WTC11 (cell line): ENCODE measurements at regions not wholly inside any gene's neighbourhood (a gene's known extent, or its start where the extent isn't known, plus 50 kb on each side); places are given as distances from the start of the nearest gene placed in this dataset.

Experiments
- ATAC-seq: fragments of 200-7000 bp; cut with Tn5 transposase; 2 replicates; pipeline ENCODE4 v1.10.0; 2021; ENCODE audit warnings: mild to moderate bottlenecking, moderate library complexity
- CTCF ChIA-PET: fragments of 300-600 bp; sonication (Branson Sonifier 250); formaldehyde crosslinking; loops from one replicate; lab custom pipeline; 2021; ENCODE audit warnings: antibody characterized with exemption; lab: Charles Lee
- POLR2A ChIA-PET: fragments of 350-600 bp; sonication (Branson Sonifier 250); formaldehyde crosslinking; loops from one replicate; lab custom pipeline; 2021; ENCODE audit warnings: antibody characterized with exemption; lab: Charles Lee
- DNase-seq: peaks from one replicate; pipeline ENCODE4 v3.0.0; 2021; ENCODE audit warnings: low spot score
- H3K27ac Mint-ChIP-seq: 2 replicates; pipeline ENCODE4 v1.8.0; 2021; ENCODE audit warnings: mixed read lengths
- H3K27me3 Mint-ChIP-seq: 2 replicates; pipeline ENCODE4 v1.8.0; 2021; ENCODE audit warnings: low read depth, mild to moderate bottlenecking, moderate library complexity, mixed read lengths
- H3K36me3 Mint-ChIP-seq: 2 replicates; pipeline ENCODE4 v1.8.0; 2021; ENCODE audit warnings: mixed read lengths
- H3K4me1 Mint-ChIP-seq: 2 replicates; pipeline ENCODE4 v1.8.0; 2022; ENCODE audit warnings: mixed read lengths
- H3K4me3 Mint-ChIP-seq: 2 replicates; pipeline ENCODE4 v1.8.0; 2021; ENCODE audit warnings: mild to moderate bottlenecking, moderate library complexity, mixed read lengths
- H3K9me3 Mint-ChIP-seq: 2 replicates; pipeline ENCODE4 v1.8.0; 2021; ENCODE audit warnings: mixed read lengths
- ATF1 ChIP-seq: sonication (generic); formaldehyde crosslinking; IDR thresholded peaks from 2 replicates; pipeline ENCODE4 v1.8.1; 2023; ENCODE audit warnings: mild to moderate bottlenecking, moderate library complexity, missing genetic modification reagents
- CREB1 ChIP-seq: sonication (generic); formaldehyde crosslinking; IDR thresholded peaks from 2 replicates; pipeline ENCODE4 v1.8.0; 2023; ENCODE audit warnings: mild to moderate bottlenecking, missing genetic modification reagents
- ELF4 ChIP-seq: sonication (generic); formaldehyde crosslinking; IDR thresholded peaks from 2 replicates; pipeline ENCODE4 v1.8.1; 2022; ENCODE audit warnings: low read depth, mild to moderate bottlenecking, moderate library complexity, missing genetic modification reagents
- KAT7 ChIP-seq: sonication (generic); formaldehyde crosslinking; IDR thresholded peaks from 2 replicates; pipeline ENCODE4 v1.8.1; 2023; ENCODE audit warnings: missing genetic modification reagents, mild to moderate bottlenecking, borderline replicate concordance
- NFATC4 ChIP-seq: fragments of 250-450 bp; sonication (Bioruptor Pico); IDR thresholded peaks from 2 replicates; pipeline ENCODE4 v1.9.0; 2021; ENCODE audit warnings: mild to moderate bottlenecking
- NFYB ChIP-seq: sonication (generic); formaldehyde crosslinking; conservative IDR thresholded peaks from 2 replicates; pipeline ENCODE4 v1.8.0; 2022; ENCODE audit warnings: low read depth, missing genetic modification reagents
- NR1H2 ChIP-seq: sonication (generic); formaldehyde crosslinking; IDR thresholded peaks from 2 replicates; pipeline ENCODE4 v1.9.0; 2021; ENCODE audit warnings: mild to moderate bottlenecking, moderate library complexity, missing genetic modification reagents
- RORB ChIP-seq: fragments of 250-450 bp; sonication (Bioruptor Pico); IDR thresholded peaks from 2 replicates; pipeline ENCODE4 v1.9.0; 2021; ENCODE audit warnings: mild to moderate bottlenecking
- ZNF317 ChIP-seq: sonication (generic); formaldehyde crosslinking; IDR thresholded peaks from 2 replicates; pipeline ENCODE4 v1.8.1; 2023; ENCODE audit warnings: low read depth, mild to moderate bottlenecking, moderate library complexity, missing genetic modification reagents, borderline replicate concordance
- ZNF416 ChIP-seq: fragments of 250-450 bp; sonication (Bioruptor Pico); IDR thresholded peaks from 2 replicates; pipeline ENCODE4 v1.9.0; 2021; ENCODE audit warnings: mild to moderate bottlenecking, inconsistent platforms
- ZNF671 ChIP-seq: fragments of 250-450 bp; sonication (Bioruptor Pico); IDR thresholded peaks from 2 replicates; pipeline ENCODE4 v1.8.0; 2021; ENCODE audit warnings: mild to moderate bottlenecking
- TF ChIP-seq, protein P1 (sequence below): sonication (generic); formaldehyde crosslinking; IDR thresholded peaks from 2 replicates; pipeline ENCODE4 v1.8.1; 2022; ENCODE audit warnings: low read depth, mild to moderate bottlenecking, moderate library complexity, missing genetic modification reagents, borderline replicate concordance
- TF ChIP-seq, protein P2 (sequence below): sonication (generic); formaldehyde crosslinking; IDR thresholded peaks from 2 replicates; pipeline ENCODE4 v1.8.1; 2022; ENCODE audit warnings: low read depth, missing genetic modification reagents, borderline replicate concordance
- TF ChIP-seq, protein P3 (sequence below): sonication (generic); formaldehyde crosslinking; IDR thresholded peaks from 2 replicates; pipeline ENCODE4 v1.8.0; 2022; ENCODE audit warnings: missing genetic modification reagents
- TF ChIP-seq, protein P4 (sequence below): sonication (generic); formaldehyde crosslinking; IDR thresholded peaks from 2 replicates; pipeline ENCODE4 v1.8.1; 2023; ENCODE audit warnings: mild to moderate bottlenecking, missing genetic modification reagents
- TF ChIP-seq, protein P5 (sequence below): fragments of 250-450 bp; sonication (Bioruptor Pico); IDR thresholded peaks from 2 replicates; pipeline ENCODE4 v1.8.0; 2021; ENCODE audit warnings: mild to moderate bottlenecking
- TF ChIP-seq, protein P6 (sequence below): sonication (generic); formaldehyde crosslinking; IDR thresholded peaks from 2 replicates; pipeline ENCODE4 v1.8.0; 2022; ENCODE audit warnings: mild to moderate bottlenecking, missing genetic modification reagents
- TF ChIP-seq, protein P7 (sequence below): sonication (generic); formaldehyde crosslinking; IDR thresholded peaks from 2 replicates; pipeline ENCODE4 v1.8.0; 2023; ENCODE audit warnings: mild to moderate bottlenecking, missing genetic modification reagents
- TF ChIP-seq, protein P8 (sequence below): sonication (generic); formaldehyde crosslinking; IDR thresholded peaks from 2 replicates; pipeline ENCODE4 v1.8.0; 2022; ENCODE audit warnings: mild to moderate bottlenecking, missing genetic modification reagents

DNA sequence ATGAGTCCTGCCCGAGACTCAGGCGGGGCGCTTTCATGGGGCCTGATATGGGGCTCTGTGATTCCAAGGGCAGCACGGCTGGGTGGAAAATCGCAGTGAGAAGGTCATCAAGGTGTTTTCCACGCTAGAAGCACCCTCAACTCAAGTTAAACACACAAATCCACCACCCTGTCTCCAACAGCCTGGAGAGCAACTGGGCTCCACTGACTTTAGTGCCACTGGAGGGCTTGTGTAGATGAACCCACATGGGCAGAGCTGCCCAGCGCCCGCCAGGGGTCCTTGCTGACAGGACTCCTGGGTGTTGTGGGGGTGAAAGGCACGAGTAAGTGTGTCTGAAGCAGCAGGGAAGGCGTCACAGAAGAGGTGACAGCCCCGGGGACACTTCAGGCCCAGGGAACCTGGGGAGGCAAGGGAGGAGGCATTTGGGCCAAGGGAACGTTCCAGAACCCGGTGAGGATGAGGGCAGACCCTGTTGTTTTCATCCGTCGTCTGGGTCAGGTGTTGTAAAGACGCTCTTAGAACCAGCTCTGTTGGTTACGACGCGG is 51.8 kb upstream of the CTDP1 start (continued):
- no peak for TF ChIP-seq ZNF416 (CRISPR knock-in tag)
- TF ChIP-seq, protein P1, sequence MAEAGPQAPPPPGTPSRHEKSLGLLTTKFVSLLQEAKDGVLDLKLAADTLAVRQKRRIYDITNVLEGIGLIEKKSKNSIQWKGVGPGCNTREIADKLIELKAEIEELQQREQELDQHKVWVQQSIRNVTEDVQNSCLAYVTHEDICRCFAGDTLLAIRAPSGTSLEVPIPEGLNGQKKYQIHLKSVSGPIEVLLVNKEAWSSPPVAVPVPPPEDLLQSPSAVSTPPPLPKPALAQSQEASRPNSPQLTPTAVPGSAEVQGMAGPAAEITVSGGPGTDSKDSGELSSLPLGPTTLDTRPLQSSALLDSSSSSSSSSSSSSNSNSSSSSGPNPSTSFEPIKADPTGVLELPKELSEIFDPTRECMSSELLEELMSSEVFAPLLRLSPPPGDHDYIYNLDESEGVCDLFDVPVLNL (CRISPR knock-in tag) = no peak
- TF ChIP-seq RORB (CRISPR knock-in tag) = no peak
- TF ChIP-seq, protein P2, sequence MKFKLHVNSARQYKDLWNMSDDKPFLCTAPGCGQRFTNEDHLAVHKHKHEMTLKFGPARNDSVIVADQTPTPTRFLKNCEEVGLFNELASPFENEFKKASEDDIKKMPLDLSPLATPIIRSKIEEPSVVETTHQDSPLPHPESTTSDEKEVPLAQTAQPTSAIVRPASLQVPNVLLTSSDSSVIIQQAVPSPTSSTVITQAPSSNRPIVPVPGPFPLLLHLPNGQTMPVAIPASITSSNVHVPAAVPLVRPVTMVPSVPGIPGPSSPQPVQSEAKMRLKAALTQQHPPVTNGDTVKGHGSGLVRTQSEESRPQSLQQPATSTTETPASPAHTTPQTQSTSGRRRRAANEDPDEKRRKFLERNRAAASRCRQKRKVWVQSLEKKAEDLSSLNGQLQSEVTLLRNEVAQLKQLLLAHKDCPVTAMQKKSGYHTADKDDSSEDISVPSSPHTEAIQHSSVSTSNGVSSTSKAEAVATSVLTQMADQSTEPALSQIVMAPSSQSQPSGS (CRISPR knock-in tag) = no peak
- TF ChIP-seq, protein P3, sequence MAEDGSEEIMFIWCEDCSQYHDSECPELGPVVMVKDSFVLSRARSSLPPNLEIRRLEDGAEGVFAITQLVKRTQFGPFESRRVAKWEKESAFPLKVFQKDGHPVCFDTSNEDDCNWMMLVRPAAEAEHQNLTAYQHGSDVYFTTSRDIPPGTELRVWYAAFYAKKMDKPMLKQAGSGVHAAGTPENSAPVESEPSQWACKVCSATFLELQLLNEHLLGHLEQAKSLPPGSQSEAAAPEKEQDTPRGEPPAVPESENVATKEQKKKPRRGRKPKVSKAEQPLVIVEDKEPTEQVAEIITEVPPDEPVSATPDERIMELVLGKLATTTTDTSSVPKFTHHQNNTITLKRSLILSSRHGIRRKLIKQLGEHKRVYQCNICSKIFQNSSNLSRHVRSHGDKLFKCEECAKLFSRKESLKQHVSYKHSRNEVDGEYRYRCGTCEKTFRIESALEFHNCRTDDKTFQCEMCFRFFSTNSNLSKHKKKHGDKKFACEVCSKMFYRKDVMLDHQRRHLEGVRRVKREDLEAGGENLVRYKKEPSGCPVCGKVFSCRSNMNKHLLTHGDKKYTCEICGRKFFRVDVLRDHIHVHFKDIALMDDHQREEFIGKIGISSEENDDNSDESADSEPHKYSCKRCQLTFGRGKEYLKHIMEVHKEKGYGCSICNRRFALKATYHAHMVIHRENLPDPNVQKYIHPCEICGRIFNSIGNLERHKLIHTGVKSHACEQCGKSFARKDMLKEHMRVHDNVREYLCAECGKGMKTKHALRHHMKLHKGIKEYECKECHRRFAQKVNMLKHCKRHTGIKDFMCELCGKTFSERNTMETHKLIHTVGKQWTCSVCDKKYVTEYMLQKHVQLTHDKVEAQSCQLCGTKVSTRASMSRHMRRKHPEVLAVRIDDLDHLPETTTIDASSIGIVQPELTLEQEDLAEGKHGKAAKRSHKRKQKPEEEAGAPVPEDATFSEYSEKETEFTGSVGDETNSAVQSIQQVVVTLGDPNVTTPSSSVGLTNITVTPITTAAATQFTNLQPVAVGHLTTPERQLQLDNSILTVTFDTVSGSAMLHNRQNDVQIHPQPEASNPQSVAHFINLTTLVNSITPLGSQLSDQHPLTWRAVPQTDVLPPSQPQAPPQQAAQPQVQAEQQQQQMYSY = no peak
- TF ChIP-seq ATF1 (CRISPR knock-in tag) = no peak
- TF ChIP-seq ZNF671 = no peak
- TF ChIP-seq, protein P4, sequence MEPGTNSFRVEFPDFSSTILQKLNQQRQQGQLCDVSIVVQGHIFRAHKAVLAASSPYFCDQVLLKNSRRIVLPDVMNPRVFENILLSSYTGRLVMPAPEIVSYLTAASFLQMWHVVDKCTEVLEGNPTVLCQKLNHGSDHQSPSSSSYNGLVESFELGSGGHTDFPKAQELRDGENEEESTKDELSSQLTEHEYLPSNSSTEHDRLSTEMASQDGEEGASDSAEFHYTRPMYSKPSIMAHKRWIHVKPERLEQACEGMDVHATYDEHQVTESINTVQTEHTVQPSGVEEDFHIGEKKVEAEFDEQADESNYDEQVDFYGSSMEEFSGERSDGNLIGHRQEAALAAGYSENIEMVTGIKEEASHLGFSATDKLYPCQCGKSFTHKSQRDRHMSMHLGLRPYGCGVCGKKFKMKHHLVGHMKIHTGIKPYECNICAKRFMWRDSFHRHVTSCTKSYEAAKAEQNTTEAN (CRISPR knock-in tag) = no peak
- TF ChIP-seq, protein P5, sequence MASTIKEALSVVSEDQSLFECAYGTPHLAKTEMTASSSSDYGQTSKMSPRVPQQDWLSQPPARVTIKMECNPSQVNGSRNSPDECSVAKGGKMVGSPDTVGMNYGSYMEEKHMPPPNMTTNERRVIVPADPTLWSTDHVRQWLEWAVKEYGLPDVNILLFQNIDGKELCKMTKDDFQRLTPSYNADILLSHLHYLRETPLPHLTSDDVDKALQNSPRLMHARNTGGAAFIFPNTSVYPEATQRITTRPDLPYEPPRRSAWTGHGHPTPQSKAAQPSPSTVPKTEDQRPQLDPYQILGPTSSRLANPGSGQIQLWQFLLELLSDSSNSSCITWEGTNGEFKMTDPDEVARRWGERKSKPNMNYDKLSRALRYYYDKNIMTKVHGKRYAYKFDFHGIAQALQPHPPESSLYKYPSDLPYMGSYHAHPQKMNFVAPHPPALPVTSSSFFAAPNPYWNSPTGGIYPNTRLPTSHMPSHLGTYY = no peak
- TF ChIP-seq NFYB = no peak
- no peak for TF ChIP-seq ELF4
- TF ChIP-seq CREB1 (CRISPR knock-in tag) = no peak
- no peak for TF ChIP-seq ZNF317 (CRISPR knock-in tag)
- TF ChIP-seq NFATC4 (CRISPR knock-in tag) = no peak

DNA sequence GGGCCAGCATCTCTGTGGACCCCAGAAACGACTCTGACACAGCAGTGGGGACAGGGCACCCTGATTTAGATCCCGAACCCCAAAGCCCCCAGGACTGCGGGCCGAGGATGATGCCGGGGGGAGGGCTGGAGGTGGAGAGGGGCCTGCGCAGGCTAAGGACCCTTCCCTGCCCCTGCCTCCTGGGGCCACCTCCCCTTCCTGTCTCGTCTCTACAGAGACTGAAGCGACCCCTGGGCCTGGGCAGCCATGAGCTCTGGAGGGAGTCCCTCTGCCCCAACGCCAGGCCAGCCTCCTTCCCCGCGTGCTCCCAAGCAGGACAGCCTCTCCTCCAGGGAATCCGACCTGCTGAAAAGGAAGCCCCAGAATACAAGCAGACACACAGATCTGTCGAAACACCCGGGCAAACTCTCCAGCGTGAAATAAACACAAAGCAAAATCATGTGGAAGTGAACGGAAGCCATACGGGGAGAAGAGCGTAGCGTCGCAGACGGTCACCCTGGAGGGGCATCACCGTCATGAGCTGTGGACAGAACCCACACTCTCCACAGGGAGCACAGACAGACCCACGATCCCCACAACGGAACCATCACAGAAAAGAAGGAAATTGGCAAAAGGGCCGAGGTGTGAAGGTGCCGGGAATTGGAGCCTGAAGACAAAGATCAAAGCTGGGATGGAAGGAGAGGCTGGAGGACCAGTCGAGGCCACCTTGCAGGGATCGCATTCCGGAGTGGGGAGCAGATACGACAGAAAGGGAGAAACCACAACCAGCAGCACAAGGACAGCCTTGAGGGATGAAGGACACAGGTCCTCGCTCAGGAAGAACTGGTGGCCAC is 51.0 kb upstream of the CTDP1 start:
- Mint-ChIP-seq H3K4me3 (no peak overlapping the region), H3K27ac (no peak overlapping the region)
- POLR2A ChIA-PET = no interaction called here
- no peak for TF ChIP-seq NR1H2 (CRISPR knock-in tag)
- no peak for TF ChIP-seq ZNF671
- TF ChIP-seq, protein P6, sequence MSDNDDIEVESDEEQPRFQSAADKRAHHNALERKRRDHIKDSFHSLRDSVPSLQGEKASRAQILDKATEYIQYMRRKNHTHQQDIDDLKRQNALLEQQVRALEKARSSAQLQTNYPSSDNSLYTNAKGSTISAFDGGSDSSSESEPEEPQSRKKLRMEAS (CRISPR knock-in tag) = no peak
- TF ChIP-seq KAT7 = no peak
- TF ChIP-seq, protein P7, sequence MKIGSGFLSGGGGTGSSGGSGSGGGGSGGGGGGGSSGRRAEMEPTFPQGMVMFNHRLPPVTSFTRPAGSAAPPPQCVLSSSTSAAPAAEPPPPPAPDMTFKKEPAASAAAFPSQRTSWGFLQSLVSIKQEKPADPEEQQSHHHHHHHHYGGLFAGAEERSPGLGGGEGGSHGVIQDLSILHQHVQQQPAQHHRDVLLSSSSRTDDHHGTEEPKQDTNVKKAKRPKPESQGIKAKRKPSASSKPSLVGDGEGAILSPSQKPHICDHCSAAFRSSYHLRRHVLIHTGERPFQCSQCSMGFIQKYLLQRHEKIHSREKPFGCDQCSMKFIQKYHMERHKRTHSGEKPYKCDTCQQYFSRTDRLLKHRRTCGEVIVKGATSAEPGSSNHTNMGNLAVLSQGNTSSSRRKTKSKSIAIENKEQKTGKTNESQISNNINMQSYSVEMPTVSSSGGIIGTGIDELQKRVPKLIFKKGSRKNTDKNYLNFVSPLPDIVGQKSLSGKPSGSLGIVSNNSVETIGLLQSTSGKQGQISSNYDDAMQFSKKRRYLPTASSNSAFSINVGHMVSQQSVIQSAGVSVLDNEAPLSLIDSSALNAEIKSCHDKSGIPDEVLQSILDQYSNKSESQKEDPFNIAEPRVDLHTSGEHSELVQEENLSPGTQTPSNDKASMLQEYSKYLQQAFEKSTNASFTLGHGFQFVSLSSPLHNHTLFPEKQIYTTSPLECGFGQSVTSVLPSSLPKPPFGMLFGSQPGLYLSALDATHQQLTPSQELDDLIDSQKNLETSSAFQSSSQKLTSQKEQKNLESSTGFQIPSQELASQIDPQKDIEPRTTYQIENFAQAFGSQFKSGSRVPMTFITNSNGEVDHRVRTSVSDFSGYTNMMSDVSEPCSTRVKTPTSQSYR (CRISPR knock-in tag) = no peak
- TF ChIP-seq, protein P5 = no peak
- TF ChIP-seq, protein P8, sequence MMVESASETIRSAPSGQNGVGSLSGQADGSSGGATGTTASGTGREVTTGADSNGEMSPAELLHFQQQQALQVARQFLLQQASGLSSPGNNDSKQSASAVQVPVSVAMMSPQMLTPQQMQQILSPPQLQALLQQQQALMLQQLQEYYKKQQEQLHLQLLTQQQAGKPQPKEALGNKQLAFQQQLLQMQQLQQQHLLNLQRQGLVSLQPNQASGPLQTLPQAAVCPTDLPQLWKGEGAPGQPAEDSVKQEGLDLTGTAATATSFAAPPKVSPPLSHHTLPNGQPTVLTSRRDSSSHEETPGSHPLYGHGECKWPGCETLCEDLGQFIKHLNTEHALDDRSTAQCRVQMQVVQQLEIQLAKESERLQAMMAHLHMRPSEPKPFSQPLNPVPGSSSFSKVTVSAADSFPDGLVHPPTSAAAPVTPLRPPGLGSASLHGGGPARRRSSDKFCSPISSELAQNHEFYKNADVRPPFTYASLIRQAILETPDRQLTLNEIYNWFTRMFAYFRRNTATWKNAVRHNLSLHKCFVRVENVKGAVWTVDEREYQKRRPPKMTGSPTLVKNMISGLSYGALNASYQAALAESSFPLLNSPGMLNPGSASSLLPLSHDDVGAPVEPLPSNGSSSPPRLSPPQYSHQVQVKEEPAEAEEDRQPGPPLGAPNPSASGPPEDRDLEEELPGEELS = no peak

More for the DNA sequence above, 51.0 kb upstream of the CTDP1 start:
- peaks cover 5% of the 10 kb centered on the region for H3K9me3 Mint-ChIP-seq
- no peak for DNase-seq
- H3K4me1 Mint-ChIP-seq = peaks cover 6% of the 10 kb centered on the region; the same call in 1 of the 2 replicates
- peaks cover 5% of the 10 kb centered on the region for H3K36me3 Mint-ChIP-seq
- no peak for ATAC-seq
- CTCF ChIA-PET = interaction anchor here (0.7 to 1.2 kb wide), 2 partner anchors 9 to 39 kb away, joined by 3 to 5 read pairs; no protein-coding TSS in a partner anchor
- no peaks in the 10 kb centered on the region for H3K27me3 Mint-ChIP-seq
